ENCODE measurements at regions not wholly inside any gene's neighbourhood (a gene's known extent, or its start where the extent isn't known, plus 50 kb on each side); places are given as distances from the start of the nearest gene placed in this dataset.

DNA sequence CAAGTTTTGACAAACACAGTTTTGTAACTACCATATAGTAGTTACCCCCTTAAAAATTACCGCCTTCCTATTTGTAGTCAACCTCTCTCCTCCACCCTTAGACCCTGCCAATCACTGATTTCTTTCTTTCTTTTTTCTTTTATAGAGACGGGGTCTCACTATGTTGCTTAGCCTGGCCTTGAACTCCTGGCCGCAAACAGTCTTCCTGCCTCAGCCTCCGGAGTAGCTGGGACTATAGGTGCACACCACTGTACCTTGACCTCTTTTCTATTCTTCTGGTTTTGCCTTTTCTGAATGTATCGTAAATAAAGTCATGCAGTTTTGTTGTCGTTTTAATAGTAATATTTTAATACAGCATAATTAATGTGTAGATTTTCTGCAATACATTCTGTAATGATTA lies 460.3 kb downstream of the EPM2A start:
- Histone ChIP-seq H3K4me3 (ENCODE audit: low read length) (no peak overlapping the region), H3K36me3 (ENCODE audit: control insufficient read depth, low read length) (no peaks in the 10 kb centered on the region), H3K27ac (ENCODE audit: low read depth, low read length) (no peak overlapping the region), H4K20me1 (ENCODE audit: control insufficient read depth, insufficient read depth, low read depth, low read length) (no peaks in the 10 kb centered on the region), H3K27me3 (ENCODE audit: control insufficient read depth, low read length) (no peaks in the 10 kb centered on the region), H3K9me3 (ENCODE audit: control insufficient read depth, insufficient read depth, low read length) (no peaks in the 10 kb centered on the region), H3K4me2 (ENCODE audit: low read length) (no peak overlapping the region), H3K4me1 (ENCODE audit: control insufficient read depth, low read length) (no peaks in the 10 kb centered on the region), H3K9me2 (replicated peaks; ENCODE audit: control insufficient read depth, low read length) (no peaks in the 10 kb centered on the region), H3F3A (ENCODE audit: control insufficient read depth, insufficient read depth) (no peaks in the 10 kb centered on the region), H3K79me2 (ENCODE audit: control insufficient read depth, low read length) (no peaks in the 10 kb centered on the region)
- no peak for TF ChIP-seq EZH2phosphoT487 (IDR thresholded peaks at IDR 0.05; ENCODE audit: borderline replicate concordance, low read length)
- TF ChIP-seq, protein P1, sequence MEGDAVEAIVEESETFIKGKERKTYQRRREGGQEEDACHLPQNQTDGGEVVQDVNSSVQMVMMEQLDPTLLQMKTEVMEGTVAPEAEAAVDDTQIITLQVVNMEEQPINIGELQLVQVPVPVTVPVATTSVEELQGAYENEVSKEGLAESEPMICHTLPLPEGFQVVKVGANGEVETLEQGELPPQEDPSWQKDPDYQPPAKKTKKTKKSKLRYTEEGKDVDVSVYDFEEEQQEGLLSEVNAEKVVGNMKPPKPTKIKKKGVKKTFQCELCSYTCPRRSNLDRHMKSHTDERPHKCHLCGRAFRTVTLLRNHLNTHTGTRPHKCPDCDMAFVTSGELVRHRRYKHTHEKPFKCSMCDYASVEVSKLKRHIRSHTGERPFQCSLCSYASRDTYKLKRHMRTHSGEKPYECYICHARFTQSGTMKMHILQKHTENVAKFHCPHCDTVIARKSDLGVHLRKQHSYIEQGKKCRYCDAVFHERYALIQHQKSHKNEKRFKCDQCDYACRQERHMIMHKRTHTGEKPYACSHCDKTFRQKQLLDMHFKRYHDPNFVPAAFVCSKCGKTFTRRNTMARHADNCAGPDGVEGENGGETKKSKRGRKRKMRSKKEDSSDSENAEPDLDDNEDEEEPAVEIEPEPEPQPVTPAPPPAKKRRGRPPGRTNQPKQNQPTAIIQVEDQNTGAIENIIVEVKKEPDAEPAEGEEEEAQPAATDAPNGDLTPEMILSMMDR (IDR thresholded peaks at IDR 0.05; ENCODE audit: low read depth, low read length, poor library complexity, severe bottlenecking), result no peak

DNA sequence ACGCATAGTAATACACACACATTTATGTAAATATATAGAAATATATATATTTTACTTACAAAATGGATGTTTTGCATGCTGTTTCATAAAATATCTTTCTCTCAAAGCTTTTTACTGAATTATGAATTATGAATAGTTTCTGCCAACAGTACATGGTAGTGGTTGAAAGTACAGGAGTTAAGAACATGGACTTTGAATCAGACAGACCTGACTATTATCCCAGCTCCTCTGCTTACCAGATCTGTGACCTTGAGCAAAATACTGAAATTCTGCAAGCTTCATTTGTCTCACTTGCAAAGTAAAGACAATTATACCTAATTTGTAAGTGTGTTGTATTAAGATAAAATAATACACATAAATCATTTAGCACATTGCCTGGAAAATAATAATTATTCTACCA lies 459.5 kb downstream of the EPM2A start:
- no peaks in the 10 kb centered on the region for H3K79me2 ChIP-seq (ENCODE audit: control insufficient read depth, low read length)
- no peaks in the 10 kb centered on the region for H3F3A ChIP-seq (ENCODE audit: control insufficient read depth, insufficient read depth)
- no peaks in the 10 kb centered on the region for H3K27me3 ChIP-seq (ENCODE audit: control insufficient read depth, low read length)
- no peak overlapping the region for H3K27ac ChIP-seq (ENCODE audit: low read depth, low read length)
- no peak overlapping the region for H3K4me3 ChIP-seq (ENCODE audit: low read length)
- H3K36me3 ChIP-seq (ENCODE audit: control insufficient read depth, low read length), result no peaks in the 10 kb centered on the region
- TF ChIP-seq, protein P1 (IDR thresholded peaks at IDR 0.05; ENCODE audit: low read depth, low read length, poor library complexity, severe bottlenecking), result no peak
- TF ChIP-seq EZH2phosphoT487 (IDR thresholded peaks at IDR 0.05; ENCODE audit: borderline replicate concordance, low read length), result no peak
- H4K20me1 ChIP-seq (ENCODE audit: control insufficient read depth, insufficient read depth, low read depth, low read length), result no peaks in the 10 kb centered on the region
- no peaks in the 10 kb centered on the region for H3K9me2 ChIP-seq (replicated peaks; ENCODE audit: control insufficient read depth, low read length)
- H3K4me2 ChIP-seq (ENCODE audit: low read length), result no peak overlapping the region
- no peaks in the 10 kb centered on the region for H3K9me3 ChIP-seq (ENCODE audit: control insufficient read depth, insufficient read depth, low read length)
- H3K4me1 ChIP-seq (ENCODE audit: control insufficient read depth, low read length), result no peaks in the 10 kb centered on the region

DNA sequence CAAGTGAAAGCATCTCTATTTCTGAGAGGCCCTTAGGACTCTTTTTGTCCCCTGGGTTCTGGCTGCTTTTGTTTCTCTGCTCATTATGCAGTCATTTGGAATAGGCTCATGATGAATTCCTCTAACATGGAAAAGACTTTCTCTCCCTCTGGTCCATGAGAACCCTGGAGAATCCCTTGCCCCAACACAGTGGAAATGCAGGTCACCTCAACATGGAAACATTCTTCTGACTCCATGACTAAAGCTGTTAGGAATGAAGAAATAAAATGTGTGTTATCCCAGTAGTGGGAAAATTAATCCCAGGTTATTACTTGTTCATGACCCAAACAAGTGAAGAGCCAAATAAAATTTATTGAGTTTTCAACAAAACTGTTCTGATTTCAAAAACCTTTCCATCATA lies 458.6 kb downstream of the EPM2A start:
- Histone ChIP-seq H3K9me2 (replicated peaks; ENCODE audit: control insufficient read depth, low read length) (no peaks in the 10 kb centered on the region), H3K27ac (ENCODE audit: low read depth, low read length) (no peak overlapping the region), H3K9me3 (ENCODE audit: control insufficient read depth, insufficient read depth, low read length) (no peaks in the 10 kb centered on the region), H3K36me3 (ENCODE audit: control insufficient read depth, low read length) (no peaks in the 10 kb centered on the region), H3K4me2 (ENCODE audit: low read length) (no peak overlapping the region), H3K27me3 (ENCODE audit: control insufficient read depth, low read length) (no peaks in the 10 kb centered on the region), H4K20me1 (ENCODE audit: control insufficient read depth, insufficient read depth, low read depth, low read length) (no peaks in the 10 kb centered on the region), H3K4me1 (ENCODE audit: control insufficient read depth, low read length) (no peaks in the 10 kb centered on the region), H3K79me2 (ENCODE audit: control insufficient read depth, low read length) (no peaks in the 10 kb centered on the region), H3F3A (ENCODE audit: control insufficient read depth, insufficient read depth) (no peaks in the 10 kb centered on the region), H3K4me3 (ENCODE audit: low read length) (no peak overlapping the region)
- TF ChIP-seq, protein P1 (IDR thresholded peaks at IDR 0.05; ENCODE audit: low read depth, low read length, poor library complexity, severe bottlenecking), result no peak
- TF ChIP-seq EZH2phosphoT487 (IDR thresholded peaks at IDR 0.05; ENCODE audit: borderline replicate concordance, low read length), result no peak
